Ascending aorta (tissue), 2 donors: ENCODE measurements at regions not wholly inside any gene's neighbourhood (a gene's known extent, or its start where the extent isn't known, plus 50 kb on each side); places are given as distances from the start of the nearest gene placed in this dataset.
"Not testable (repeated sequence)": the region's sequence is repeated elsewhere in the genome, so short reads cannot be mapped to it uniquely, and the experiment has no call there.

Experiments used
- DNase-seq, 2 donors: peaks; one replicate each; pipeline ENCODE4 v3.0.0-alpha.2; 2019; ENCODE audit warnings: low spot score in 2 of 2
- H3K27ac ChIP-seq, 2 donors: fragments of 200-600 bp; sonication (generic); one replicate each; pipeline ENCODE4 v1.5.1; 2016 to 2017; ENCODE audit warnings: mild to moderate bottlenecking in 1 of 2
- H3K27me3 ChIP-seq: fragments of 200-600 bp; sonication (generic); one replicate; pipeline ENCODE4 v1.5.1; 2017
- H3K36me3 ChIP-seq, 2 donors: fragments of 200-600 bp; sonication (generic); one replicate each; pipeline ENCODE4 v1.5.1; 2016
- H3K4me1 ChIP-seq, 2 donors: fragments of 200-600 bp; sonication (generic); one replicate each; pipeline ENCODE4 v1.5.1; 2016 to 2017; ENCODE audit warnings: mild to moderate bottlenecking in 1 of 2
- H3K4me3 ChIP-seq, 2 donors: fragments of 200-600 bp; sonication (generic); one replicate each; pipeline ENCODE4 v1.5.1; 2016 to 2017; ENCODE audit warnings: mild to moderate bottlenecking in 1 of 2
- H3K9me3 ChIP-seq, 2 donors: fragments of 200-600 bp; sonication (generic); one replicate each; pipeline ENCODE4 v1.5.1; 2016
- intact Hi-C: fragments of 100-400 bp; cut with DNase I; formaldehyde crosslinking; loops from one replicate; pipeline ENCODE4 v1.15.1; 2023
- TF ChIP-seq, protein P1 (sequence below), 3 experiments: fragments of 200-600 bp in 2 of 3; fragments of 450-650 bp in 1 of 3; sonication (generic) in 2 of 3; IDR thresholded peaks; one replicate each; pipeline ENCODE4 v1.5.1; 2016 to 2019; ENCODE audit warnings: antibody characterized with exemption in 3 of 3, mild to moderate bottlenecking in 1 of 3, moderate library complexity in 1 of 3

DNA sequence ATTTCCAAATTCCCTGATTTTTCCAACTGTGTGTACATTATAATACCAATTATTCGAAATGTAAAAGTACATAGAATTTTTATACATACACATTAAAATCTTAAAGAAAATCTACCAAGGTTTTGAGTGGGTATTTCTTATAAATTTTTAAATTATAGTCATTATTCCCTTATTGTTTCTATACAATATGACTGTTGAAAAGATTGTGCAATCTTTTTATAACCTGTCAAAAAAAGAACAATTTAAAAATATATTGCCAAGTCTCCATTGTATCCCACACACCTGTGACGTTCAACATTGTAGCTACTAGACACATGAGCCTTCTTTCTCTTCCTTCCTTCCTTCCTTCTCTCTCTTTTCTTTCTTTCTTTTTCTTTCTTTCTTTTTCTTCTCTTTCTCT lies 473.2 kb upstream of the CHRM3 start:
- no peaks in the 10 kb centered on the region for H3K27me3 ChIP-seq
- intact Hi-C loops: no loop called here
- no peak for DNase-seq
- H3K36me3 ChIP-seq: no peaks in the 10 kb centered on the region
- no peak overlapping the region for H3K27ac ChIP-seq
- H3K9me3 ChIP-seq: no peaks in the 10 kb centered on the region
- no peak overlapping the region for H3K4me3 ChIP-seq
- TF ChIP-seq, protein P1, sequence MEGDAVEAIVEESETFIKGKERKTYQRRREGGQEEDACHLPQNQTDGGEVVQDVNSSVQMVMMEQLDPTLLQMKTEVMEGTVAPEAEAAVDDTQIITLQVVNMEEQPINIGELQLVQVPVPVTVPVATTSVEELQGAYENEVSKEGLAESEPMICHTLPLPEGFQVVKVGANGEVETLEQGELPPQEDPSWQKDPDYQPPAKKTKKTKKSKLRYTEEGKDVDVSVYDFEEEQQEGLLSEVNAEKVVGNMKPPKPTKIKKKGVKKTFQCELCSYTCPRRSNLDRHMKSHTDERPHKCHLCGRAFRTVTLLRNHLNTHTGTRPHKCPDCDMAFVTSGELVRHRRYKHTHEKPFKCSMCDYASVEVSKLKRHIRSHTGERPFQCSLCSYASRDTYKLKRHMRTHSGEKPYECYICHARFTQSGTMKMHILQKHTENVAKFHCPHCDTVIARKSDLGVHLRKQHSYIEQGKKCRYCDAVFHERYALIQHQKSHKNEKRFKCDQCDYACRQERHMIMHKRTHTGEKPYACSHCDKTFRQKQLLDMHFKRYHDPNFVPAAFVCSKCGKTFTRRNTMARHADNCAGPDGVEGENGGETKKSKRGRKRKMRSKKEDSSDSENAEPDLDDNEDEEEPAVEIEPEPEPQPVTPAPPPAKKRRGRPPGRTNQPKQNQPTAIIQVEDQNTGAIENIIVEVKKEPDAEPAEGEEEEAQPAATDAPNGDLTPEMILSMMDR (IDR thresholded peaks at IDR 0.05): no peak
- no peaks in the 10 kb centered on the region for H3K4me1 ChIP-seq

DNA sequence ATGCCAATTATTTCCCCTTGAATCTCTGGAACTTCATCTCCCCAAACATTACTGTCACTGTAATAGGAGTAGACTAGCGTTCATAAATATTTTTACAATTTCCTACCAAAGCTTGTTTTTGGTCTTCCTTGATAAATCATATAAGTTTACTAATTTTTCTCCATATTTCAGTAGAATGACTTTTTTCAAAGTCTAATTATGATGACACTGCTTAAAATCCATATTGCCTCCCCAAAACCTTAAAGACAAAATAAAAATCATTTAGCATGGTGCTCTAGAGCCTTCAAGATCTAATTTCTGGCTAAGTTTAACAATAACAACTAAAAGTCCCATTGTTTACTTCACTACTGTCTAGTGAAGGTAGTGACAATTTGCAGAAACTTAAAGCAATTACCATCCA lies 474.2 kb upstream of the CHRM3 start:
- H3K4me3 ChIP-seq: no peak overlapping the region
- H3K27ac ChIP-seq: no peak overlapping the region
- TF ChIP-seq, protein P1 (IDR thresholded peaks at IDR 0.05): no peak
- no peaks in the 10 kb centered on the region for H3K27me3 ChIP-seq
- H3K9me3 ChIP-seq: no peaks in the 10 kb centered on the region
- DNase-seq: no peak
- no peaks in the 10 kb centered on the region for H3K36me3 ChIP-seq
- intact Hi-C loops: no loop called here
- H3K4me1 ChIP-seq: no peaks in the 10 kb centered on the region

DNA sequence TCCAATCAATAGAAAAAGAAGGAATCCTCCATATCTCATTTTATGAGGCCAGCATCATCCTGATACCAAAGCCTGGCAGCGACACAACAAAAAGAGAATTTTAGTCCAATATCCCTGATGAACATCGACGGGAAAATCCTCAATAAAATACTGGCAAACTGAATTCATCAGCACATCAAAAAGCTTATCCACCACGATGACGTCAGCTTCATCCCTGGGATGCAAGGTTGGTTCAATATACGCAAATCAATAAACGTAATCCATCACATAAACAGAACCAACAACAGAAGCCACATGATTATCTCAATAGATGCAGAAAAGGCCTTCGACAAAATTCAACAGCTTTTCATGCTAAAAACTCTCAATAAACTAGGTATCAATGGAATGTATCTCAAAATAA lies 483.6 kb upstream of the CHRM3 start:
- H3K27me3 ChIP-seq, DNase-seq, H3K9me3 ChIP-seq, H3K4me3 ChIP-seq, H3K27ac ChIP-seq, H3K36me3 ChIP-seq, H3K4me1 ChIP-seq, intact Hi-C loops: not testable (repeated sequence)

DNA sequence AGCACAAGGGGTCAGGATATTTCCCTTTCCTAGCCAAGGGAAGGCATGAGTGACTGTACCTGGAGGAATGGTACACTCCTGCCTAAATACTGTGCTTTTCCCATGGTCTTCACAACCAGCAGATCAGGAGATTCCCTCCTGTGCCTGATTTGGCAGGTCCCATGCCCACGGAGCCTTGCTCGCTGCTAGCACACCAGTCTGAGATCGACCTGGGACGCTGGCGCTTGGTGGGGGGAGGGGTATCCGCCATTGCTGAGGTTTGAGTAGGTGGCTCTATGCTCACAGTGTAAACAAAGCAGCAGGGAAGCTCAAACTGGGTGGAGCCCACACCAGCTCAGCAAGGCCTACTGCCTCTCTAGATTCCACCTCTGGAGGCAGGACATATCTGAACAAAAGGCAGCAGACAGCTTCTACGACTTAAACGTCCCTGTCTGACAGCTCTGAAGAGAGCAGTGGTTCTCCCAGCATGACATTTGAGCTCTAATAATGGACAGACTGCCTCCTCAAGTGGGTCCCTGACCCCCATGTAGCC lies 486.0 kb upstream of the CHRM3 start:
- TF ChIP-seq, protein P1 (IDR thresholded peaks at IDR 0.05): no peak
- H3K27ac ChIP-seq: no peak overlapping the region
- H3K27me3 ChIP-seq: no peaks in the 10 kb centered on the region
- no peaks in the 10 kb centered on the region for H3K4me1 ChIP-seq
- H3K9me3 ChIP-seq: no peaks in the 10 kb centered on the region
- H3K4me3 ChIP-seq: no peak overlapping the region
- no peaks in the 10 kb centered on the region for H3K36me3 ChIP-seq
- intact Hi-C loops: no loop called here
- no peak for DNase-seq

DNA sequence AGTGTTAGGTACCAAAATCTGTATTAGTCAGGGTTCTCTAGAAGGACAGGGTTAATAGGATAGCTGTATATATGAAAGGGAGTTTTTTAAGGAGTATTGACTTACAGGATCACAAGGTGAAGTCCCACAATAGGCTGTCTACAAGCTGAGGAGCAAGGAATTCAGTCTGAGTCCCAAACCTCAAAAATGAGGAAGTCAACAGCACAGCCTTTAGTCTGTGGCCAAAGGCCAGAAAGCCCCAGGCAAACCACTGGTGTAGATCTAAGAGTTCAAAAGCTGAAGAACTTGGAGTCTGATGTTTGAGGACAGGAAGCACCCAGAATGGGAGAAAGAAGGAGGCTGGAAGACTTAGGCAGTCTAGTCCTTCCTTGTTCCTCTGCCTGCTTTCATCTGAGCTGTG lies 487.5 kb upstream of the CHRM3 start:
- no peak overlapping the region for H3K27ac ChIP-seq

DNA sequence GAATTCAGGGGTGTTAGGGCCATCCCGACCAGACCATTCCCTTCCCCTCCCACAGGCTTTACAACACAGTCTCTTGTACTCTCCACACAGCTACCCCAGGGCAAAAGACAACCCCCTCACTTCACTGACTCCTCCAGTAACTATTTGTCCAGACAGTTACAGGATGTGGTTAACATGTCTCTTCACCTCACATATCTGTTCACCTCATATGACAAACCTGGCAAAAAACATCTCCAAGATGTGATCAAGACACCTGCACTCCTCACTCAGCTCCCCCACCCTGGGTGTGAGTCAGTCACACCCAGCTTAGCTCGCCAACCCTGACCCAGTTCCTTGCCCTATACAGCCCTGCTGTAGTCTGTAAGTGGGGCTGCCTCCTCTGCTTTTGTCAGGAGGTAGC lies 490.5 kb upstream of the CHRM3 start:
- H3K4me3 ChIP-seq: no peak overlapping the region
- TF ChIP-seq, protein P1 (IDR thresholded peaks at IDR 0.05): no peak
- H3K27ac ChIP-seq: no peak overlapping the region
- H3K4me1 ChIP-seq: no peaks in the 10 kb centered on the region
- no peaks in the 10 kb centered on the region for H3K36me3 ChIP-seq
- H3K27me3 ChIP-seq: no peaks in the 10 kb centered on the region
- DNase-seq: no peak
- no peaks in the 10 kb centered on the region for H3K9me3 ChIP-seq
- intact Hi-C loops: no loop called here

More for the DNA sequence above, 487.5 kb upstream of the CHRM3 start:
- intact Hi-C loops: no loop called here
- Histone ChIP-seq H3K4me3 (no peak overlapping the region), H3K27me3 (no peaks in the 10 kb centered on the region), H3K4me1 (no peaks in the 10 kb centered on the region), H3K9me3 (no peaks in the 10 kb centered on the region), H3K36me3 (no peaks in the 10 kb centered on the region)
- TF ChIP-seq, protein P1 (IDR thresholded peaks at IDR 0.05): no peak
- no peak for DNase-seq
